HPDE6-E6E7 (cell line): ENCODE measurements at regions not wholly inside any gene's neighbourhood (a gene's known extent, or its start where the extent isn't known, plus 50 kb on each side); places are given as distances from the start of the nearest gene placed in this dataset.

ENCODE experiments used
- DNase-seq: peaks from one replicate; pipeline ENCODE4 v3.0.0; 2011; ENCODE audit warnings: missing footprints; ENCODE audit errors: extremely low spot score

DNA sequence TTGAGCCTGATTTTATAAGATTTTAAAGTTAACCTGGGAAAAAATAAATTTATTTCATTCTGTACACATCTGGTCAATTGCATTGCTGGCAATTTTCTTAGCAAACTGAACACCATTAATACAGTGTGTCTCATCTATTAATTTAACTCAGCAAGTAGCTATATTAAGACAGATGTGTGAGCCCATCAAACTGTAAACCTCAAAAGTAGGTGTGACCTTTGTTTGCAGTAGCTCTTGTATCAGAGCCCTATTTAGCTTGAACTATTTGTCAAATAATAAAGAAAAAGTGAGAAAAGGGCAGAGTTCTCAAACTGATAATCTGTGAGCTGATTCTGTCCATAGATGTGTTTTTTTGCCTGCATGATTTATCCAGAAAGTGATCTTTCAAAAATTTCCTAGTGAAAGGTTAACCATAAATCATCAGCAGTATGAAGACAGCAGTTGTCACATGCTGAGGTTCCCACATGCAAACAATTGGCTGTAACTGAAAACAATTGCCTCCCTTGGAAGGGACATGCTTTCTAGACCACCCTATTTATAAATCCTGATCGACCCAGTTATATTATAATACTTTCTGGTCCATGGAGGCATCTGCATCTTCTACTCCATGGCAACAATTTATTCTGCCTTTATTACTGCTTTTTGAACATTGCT is 646.5 kb downstream of the NSUN3 start:
- no peak for DNase-seq

DNA sequence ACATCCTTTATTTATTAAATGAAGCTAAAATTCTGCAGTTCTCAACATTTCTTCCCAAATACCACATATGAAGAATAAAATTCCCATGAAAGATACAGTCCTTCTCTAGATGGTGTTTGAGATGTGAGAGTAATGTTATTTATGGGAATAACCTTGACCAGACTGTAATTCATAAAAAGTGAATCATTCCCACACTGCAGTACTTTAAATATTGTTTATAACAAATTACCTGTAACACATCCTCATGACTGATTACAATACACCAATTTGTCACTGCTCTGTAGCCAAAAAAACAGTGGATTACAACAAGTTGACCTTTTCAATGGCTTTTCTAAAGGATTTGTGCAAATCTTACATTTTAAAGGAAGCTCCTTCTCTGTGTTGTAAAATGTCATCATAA is 651.3 kb downstream of the NSUN3 start:
- no peak for DNase-seq

DNA sequence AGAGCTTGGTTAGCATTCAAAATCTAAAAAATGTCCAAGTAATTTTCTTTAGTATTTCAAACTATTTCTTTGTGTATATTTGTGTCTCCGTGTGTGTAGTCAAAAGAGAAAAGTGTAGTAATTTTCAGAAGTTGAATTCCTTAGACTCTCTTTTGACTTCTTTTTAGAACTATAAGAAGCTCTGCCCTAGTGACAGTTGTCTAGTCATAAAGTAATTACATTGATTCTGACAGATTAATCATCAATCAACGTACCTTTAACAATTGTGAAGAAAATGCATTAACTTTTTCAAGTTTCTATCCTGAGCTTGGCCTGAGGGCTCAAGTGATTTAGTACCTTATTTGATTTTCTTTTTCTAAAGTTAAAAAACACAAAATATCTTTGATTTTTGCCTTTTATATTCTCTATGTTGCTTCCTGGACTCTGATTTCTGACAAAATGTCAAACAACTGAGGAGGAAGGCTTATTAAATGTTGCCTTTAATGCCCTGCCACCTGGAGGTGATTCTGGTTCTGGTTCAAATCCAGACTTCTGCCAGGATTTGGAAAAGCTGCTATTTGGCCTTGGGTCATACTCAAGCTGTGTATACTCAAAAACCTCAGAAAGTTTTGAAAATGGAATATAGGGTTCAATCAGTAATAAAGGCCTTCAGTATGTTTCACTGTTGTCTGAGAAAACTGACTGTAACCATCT is 653.6 kb downstream of the NSUN3 start:
- DNase-seq: peak; percentile 4

DNA sequence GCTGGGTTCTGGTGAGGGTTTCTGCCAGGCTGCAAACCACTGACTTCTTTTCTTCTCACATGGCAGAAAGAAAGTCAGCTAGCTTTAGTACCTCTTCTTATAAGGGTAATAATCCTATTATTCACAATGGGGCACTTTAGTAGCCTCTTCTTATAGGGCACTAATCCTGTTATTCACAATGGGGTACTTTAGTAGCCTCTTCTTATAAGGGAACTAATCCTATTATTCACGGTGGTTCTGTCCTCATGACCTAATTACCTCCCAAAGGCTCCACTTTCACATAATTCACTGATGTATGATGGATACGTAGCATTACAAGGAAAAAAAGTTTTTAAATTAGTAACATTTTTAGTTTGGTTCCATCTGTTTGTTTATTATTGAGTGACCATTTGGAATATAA is 671.3 kb downstream of the NSUN3 start:
- no peak for DNase-seq

DNA sequence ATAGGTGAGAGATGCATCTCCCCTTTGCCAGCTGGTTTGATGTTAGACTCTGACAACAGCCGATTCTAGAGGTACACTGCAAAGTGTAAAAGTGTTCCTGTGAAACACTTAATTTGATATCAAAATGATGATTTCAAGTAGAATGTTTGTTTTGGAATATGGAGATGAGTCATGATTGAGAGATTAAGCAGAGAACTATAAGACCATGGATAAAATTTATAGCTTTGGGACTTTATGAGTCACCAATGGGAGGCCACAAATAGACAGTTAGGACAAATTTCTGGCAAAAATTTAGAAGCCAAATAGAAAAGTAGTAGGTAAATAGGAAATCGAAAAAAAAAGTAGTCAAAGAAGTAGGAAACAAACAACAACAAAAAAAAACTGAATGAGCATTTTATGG is 672.5 kb downstream of the NSUN3 start:
- no peak for DNase-seq

DNA sequence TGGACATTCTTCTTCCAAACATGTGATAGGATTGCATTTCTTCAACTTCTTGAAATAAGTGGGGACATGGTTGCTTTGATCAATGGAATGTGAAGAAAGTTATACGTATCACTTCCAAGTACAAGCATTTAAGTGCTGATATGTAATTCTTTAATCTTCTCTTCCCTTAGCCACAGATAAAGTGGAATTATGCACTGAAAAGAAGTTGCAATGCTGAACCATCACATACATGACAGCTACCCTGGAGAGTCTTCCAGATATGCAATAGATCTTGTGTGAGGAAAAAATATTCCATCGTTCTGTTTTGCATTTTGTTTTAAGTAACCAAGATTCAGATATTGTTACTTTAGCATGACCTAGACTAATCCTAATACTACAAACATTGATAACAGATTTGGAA is 674.3 kb downstream of the NSUN3 start:
- DNase-seq: no peak

DNA sequence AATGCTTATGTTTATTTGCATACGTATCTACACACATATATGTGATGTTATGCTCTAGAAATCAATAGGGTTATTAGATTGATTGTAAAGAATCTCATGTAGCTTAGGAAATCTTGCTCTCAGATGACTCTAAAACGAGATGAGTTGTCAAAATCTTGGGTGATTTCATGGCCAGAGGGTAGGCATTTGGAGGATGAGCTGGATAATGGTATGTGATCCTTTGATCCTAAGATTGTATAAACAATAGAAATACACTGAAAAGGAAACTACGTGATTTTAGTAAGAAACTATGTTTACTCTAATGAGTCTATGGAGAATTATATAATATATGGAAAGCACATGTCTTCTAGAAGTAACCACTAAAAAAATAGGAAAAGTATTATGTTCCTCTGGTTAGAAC is 676.6 kb downstream of the NSUN3 start:
- DNase-seq: no peak

DNA sequence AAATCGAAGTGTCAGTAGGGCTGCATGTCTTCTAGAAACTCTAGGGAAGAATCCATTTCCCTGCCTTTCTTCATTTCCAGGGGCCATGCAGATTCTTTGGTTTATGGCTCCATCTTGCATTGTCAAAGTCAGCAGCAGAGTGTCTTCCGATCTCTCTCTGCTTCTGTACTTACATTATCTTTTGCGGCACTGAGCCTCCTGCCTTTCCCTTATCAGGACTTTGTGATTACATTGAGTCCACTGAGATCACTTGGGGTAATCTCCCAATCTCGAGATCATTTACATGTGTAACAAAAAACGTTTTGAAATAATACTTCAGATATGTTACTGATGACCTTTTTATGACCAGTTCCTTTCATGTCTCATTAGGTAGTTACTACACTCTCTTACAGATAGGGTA is 695.9 kb downstream of the NSUN3 start:
- DNase-seq: no peak

DNA sequence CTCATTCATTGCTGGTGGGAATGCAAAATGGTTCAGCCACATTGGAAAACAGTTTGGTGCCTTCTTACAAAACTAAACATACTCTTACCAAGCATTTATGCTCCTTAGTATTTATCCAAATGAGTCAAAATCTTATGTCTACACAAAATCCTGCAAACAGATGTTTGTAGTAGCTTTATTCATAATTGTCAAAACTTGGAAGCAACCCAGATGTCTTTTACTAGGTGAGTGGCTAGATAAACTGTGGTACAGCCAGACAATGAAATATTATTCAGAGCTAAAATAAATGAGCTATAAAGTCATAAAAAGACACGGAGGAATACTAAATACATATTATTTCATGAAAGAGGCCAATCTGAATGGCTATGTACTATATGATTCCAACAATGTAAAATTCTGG is 709.5 kb downstream of the NSUN3 start:
- no peak for DNase-seq

DNA sequence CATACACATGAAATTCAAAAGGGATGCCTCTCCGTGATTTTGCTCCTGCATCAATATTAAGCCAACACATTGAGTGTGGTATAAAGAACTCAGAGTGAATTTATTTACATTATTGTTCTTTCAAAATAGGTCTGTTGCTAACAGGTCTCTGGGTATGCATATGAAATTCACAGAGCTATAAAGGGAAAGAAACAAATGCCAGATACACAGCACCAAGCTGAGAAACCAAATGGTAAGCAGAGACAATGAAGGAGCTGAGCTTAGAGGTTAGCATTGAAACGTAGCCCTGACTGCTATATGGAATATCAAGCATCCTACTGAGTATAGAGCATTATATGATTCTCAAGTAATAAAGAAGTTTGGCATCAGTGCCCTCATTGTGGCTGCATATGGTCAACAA is 712.9 kb downstream of the NSUN3 start:
- no peak for DNase-seq

DNA sequence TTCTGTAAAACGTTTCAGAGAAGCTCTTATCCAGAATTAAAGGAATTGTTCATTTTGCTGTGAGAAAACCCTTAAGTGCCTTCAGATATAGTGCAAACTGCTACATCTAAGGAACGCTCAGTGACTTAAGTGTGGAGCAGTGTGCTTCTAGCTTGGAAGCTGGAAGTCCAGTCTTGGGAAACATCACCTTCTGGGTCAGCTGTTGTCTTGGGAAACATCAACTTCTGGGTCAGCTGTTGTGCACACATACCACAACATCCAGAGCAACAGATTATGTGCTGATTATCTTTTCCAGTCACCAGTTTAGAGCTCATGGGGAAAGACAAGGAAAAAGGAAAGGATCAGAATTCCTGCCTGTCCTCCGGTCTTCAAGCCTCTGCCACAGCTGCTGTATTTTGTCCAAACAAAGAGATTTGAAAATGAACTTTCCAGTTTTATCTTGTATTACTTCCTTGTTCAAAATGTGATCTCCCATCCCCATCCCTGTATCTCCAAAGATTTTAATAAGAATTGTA is 713.6 kb downstream of the NSUN3 start:
- DNase-seq: no peak

DNA sequence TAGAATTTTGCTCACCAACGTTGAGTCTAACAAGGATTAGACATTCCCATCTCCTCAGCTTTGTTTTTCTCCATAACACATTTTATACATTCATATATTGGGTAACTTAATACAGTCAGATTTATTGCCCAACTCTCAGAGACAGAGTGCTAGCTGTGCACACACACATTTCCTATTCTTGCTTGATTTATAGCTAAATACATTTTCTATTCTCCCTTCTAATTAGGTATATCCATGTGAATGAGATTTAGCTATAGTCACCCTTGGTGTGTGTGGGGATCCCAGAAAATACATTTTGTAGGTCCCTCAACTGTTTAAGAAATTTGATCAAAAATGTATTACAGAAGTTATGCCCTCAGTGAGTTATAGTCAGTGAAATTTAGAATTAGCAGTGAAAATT is 715.4 kb downstream of the NSUN3 start:
- no peak for DNase-seq

DNA sequence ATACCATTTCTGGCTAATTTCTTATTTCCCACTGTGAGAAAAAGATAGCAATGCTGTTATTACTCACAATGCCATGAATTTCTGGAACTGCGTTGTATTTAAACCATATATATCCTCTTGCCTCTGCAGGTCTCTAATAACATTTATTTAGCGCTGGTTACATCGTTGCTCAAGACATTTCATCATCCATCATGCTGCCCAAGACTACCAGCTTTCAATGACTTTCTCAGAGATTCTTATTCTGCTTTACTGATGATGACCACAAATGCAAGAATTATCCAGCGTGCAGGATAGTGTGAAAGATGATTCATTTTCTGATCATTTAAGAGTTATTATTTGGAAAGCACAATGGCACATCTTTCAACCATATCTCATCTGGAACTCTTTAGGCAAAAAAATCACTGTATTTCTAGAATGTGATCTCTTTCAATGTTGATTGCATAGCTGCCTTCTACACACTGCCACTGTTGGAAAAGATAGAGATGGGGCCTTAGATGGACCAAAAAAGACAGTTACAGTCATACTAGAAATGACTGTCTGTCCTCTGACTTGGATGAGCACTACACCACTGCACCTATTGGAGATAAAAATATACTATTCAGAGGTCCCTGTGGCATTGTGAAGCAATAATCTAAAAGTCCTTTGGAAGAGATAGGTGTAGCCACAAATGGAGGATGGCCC is 716.1 kb downstream of the NSUN3 start:
- no peak for DNase-seq

DNA sequence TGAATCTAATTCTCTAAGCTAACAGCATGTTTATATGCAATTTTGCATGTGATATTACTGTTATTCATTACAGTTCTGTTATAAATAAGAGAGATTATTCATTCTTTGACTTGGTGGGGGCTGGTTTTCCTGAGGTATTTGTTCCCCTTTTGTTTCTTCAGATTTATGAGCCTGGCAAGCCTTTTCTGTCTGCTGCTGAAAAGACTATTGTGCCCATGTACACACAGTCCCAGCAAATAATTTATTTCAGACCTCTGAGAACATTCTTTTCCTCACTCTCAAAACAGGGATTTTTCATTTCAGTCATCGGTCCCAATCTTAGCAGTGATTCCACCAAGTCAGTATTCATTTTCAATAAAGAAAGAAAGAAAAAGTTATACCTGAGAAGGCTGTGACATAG is 716.8 kb downstream of the NSUN3 start:
- DNase-seq: no peak

DNA sequence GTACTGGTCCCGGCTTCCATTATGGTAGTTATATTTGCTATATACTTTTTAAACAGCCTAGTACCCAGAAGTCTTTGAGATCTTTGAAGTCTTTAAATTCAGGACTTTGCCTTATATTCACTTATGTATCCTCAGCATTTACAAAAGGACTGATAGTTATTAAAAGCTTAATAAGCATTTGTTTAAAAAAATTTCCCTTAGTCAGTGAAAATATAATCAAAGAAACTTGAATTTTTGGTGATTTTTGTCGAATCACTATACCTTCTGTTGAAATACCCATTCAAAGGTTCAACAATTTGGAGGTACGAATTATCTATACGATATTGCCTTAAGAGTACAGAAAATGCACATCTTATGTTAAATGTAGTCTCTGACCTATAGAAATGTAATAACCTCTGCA is 721.4 kb downstream of the NSUN3 start:
- DNase-seq: no peak

DNA sequence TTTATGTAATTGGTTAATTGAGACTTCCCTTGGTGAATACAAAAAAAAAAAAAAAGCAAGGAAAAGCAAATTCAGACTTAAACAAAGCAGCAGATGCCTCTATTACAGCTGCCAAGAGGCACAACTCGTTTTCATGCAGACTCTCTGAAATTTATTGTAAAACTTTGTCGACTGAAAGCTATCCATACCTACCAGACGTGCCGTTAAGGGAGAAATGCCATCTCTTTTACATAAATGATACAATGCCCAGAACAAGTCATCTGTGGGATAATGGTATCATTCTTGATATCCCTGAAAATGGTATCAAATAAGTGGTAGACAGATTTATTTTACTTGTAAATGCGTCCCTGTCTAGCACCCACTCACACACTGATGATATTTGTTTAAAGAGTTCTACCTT is 724.2 kb downstream of the NSUN3 start:
- no peak for DNase-seq

DNA sequence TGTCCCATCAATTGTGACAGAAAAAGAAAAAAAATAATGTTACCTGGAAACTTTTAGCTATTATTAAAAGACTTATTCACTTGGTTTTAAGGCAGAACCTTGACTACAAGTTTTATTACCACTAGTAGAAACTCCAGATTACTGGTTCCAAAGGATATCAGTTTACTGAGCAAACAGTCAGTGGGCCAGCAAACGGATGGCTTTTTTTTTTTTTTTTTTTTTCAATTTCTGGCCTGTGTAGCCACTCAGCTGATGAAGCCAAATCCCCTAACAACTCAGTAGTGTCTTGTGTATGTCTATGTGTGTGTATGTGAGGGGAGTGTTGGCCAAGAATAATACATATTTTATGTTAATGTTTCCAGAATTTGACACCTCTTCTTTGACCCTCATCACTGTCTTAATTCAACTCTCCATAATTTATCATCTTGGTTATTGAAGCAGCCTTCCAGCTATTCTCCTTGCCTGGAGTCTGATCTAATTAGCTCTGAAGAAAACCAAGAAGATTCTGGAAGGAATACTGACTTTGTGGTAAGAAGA is 724.9 kb downstream of the NSUN3 start:
- no peak for DNase-seq

DNA sequence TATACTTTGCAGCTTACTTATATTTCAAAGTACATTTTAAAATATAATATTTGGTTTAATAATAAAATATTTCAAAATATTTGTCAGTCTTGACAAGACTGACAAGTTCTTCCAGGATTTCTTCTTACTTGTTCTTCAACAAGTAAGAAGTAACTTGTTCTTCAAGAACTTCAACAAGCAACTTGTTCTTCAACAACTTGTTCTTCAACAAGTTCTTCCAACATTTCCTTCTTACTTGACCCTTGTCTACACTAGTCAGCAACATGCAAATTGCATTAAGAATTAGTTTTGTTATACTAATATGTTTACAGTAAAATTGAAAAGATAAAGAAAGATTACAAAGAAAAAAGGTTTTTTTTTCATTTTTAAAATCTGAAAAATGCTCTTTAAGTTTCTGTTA is 731.7 kb downstream of the NSUN3 start:
- no peak for DNase-seq

DNA sequence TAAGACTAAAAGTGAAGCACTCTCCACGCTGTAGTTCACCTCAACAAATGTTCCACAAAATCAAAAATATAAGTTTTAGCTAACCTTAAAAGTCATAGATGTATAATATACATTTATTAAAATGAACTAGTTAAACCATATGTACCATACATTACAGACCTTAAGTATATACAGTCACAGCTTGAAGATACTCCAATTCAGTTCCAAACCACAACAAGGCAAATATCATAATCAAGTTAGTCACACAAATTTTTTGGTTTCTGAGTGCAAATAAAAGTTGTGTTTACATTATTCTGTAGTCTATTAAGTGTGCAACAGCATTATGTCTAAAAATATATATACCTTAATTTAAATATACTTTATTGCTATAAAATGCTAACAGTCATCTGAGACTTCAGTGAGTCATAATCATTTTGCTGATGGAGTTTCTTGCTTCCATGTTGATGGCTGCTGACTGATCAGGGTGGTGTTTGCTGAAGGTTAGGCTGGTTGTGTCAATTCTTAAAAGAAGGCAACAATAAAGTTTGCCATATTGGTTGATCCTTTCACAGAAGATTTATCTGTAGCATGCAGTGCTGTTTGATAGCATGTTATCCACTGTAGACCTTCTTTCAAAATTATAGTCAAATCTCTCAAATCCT is 736.7 kb downstream of the NSUN3 start:
- DNase-seq: no peak

DNA sequence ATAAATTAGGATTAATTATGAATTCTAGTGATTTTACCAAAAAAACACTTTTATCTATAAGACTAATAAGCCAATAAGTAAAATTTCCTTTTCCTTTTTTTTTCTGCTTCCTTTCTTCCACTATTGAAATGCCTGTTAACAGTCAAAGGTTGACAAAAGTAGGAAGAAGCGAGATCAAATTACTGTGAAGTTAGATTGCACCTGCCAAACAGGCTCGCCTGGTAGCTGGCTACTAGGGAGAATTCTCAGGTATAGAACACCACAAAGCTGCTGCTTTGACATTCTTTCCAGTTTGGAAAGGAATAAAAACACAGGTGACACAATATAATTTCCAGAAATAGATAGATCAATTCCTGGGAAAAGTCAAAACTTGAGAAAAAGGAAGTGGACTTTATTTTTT is 749.0 kb downstream of the NSUN3 start:
- DNase-seq: no peak

DNA sequence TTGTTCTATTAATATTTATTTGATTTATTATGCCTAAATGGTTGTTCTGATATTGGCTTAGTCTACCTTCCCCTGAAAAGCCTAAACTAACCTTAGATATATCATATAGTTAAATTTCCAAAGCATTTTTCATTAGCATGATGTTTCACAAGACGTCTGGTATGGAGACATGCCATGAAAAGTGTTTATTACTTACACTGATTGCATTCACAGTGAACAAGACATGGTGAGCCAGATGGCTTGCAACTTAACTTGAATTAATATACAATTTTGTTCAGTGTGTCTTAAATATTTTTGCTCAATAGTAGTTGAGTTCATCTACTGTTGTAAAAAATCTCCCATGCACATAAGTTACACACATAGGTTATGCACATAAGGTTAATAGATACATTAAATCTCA is 758.4 kb downstream of the NSUN3 start:
- DNase-seq: no peak

DNA sequence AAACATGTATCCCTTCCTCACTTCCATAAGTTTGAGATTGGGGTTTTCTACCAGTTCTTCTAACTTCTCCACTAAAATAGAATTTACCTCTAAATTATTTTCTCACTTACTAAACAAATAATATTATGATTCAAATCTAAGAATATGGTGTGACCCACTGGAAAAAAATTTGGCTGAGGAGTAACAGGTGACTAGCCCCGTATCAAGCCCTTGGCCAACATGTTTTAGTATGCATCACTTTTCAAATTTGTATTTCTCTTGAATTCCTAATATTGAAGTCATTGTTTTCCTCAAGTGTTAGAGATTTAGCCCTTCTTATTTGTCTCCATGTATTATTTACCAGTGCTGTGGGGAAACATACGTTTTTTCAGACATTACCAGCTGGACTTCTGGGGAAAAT is 759.4 kb downstream of the NSUN3 start:
- no peak for DNase-seq
